Inflammatory macrophage (primary cell): ENCODE measurements at regions not wholly inside any gene's neighbourhood (a gene's known extent, or its start where the extent isn't known, plus 50 kb on each side); places are given as distances from the start of the nearest gene placed in this dataset.
"Not testable (repeated sequence)": the region's sequence is repeated elsewhere in the genome, so short reads cannot be mapped to it uniquely, and the experiment has no call there.

ENCODE experiments used
- DNase-seq, 2 donors: peaks; one replicate each; pipeline ENCODE4 v3.0.0-alpha.2; 2020 to 2022

DNA sequence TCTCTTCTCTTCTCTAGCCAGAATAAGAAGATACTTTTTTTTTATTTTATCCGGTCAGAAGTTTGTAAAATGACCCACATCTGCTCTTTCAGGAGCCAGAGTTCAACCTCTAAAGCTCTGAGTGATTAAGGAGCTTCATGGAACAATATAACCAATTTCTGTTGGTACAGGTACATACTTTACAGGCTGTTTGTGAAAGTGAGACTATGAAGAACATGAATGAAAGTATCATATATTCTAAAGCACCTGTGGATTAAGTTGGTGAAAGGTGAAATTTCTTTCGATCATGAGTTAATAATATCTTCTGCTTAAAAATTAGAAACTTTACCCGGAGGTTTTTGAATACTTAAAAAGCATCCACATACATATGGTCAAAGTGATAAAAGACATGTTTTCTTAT is 65.2 kb downstream of the DMRT2 start:
- DNase-seq: no peak

DNA sequence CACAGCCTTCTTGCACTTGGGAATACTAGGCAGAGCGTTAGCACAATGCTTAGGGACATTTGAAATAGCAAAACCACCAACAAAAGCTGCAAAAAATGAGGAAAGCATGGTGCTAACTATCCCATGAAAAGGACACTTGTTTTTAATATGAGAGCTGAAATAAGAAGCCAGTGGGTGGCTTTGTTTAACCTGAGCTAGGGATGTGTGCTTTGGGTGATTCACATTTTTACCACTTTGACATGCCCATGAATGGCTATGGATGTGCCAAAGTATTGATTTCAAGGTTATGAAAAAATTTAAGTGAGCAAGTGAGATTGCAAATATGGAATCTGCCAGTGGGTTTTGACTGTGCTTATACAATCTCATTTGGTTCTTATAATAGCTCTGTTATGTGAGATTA is 67.3 kb downstream of the DMRT2 start:
- DNase-seq: no peak

DNA sequence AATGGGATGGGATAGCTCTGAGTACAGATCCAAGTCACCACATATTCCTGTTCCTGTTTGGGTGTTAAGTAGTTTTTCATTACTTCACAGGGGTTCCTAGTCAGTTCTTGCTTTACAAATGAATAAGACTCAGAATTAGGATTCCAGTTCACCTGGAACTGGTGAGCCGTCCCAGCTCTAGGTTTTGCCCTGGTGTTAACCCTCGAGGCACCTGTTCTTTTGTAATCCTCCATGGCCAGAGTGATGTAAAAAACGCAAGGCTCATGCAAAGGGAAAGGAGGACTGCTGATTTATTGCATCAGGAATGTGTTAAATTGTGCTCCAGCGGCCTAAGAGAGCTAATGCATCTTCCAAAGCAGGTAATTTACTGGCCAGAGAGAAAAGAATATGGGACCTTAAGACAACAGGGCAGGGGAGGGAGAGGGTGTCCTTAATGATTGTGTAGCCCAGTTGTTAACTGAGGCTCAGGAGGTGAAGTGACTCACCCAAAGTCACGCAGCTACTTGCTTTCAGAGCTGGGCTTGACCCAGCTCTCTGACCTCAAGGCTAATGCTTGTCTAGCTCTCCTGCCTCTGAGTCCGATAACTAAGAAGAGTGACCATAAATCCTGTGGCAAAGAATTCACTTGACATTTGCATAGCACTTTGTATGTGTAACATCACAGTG is 70.5 kb downstream of the DMRT2 start:
- no peak for DNase-seq

DNA sequence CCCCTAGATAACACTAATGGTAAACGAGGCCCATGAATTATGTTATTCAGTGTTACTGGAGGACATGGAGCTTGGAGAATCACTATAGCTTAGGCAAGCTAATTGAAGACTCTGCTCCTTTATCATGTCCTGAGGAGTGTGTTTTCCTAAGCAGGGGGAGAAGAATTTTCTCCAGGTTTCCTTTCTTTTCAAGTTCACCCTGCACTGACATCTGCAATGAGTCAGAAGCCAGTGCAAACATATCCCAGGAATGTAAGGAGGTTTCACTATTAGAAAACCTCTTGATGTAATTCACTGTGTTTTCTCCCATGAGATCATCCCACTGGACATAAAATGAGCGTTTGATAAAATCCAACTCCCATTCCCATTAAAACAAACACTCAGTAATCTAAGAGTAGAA is 75.6 kb downstream of the DMRT2 start:
- DNase-seq: no peak

DNA sequence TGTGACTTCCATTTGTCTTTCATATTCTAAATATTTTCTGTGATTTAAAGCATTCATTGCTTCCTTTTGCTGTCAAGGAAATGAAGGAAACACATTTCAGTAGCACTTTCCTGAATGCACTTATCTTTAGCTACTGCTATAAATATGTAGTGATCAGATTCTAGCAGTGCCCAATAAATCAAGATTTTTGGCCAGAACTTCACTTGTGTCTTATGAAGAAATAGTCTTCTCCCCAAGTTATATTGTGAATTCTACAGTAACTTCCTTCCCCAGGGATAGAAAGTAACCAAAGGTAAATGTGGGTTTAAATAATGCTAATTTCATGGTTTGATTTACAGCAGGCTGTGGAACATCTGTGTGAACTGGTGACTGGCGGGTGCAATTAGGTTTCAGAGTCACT is 77.9 kb downstream of the DMRT2 start:
- DNase-seq: no peak

DNA sequence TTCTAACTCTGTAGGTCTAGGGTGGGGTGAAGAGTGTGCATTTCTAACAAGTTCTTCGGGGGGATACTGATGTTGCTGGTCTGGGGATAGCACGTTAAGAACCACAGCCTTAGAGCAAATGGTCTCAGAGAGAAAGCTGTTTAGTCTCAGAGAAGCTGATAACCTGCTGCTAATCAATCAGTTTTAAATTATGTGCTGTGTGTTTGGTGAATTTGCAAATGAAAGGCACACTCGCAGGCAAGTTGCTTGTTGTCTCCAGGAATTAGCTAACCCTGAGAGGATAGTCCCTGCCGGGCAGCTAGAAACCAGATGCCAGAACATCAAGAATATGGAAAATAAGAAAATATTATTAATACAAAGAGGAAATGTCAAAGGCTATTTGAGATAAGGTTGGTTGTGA is 79.2 kb downstream of the DMRT2 start:
- no peak for DNase-seq

DNA sequence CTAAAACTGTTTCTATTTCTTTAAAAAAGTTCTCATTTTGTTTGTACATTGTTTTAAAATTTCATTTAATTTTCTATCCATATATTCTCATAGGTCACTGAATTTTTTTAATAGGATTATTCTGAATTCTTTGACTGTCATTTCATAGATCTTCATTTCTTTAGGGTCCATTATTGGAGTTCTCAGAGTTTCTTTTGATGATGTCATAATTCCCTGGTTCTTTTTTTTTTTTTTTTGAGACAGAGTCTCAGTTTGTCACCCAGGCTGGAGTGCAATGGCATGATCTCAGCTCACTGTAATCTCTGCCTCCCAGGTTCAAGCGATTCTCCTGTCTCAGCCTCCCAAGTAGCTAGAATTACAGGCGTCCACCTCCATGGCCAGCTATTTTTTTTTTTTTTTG is 89.9 kb downstream of the DMRT2 start:
- no peak for DNase-seq

DNA sequence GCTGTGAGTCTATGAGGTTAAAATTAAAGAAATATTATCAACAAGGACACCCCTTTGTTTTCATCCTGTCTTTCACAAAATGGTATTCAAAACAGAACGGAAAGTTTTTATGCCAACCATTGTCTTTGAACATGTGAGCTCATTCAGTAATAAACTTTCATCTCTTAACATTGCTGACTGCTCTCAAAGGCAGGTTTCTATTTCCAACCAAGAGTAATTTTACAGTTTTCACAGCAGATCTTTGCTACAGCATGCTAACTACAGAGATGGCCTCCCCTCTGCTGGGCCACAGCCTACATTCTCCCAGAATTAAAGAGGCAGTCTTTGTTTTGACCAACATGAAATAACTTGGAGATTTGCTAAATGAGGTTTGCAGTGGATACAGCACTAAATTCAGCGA is 101.5 kb downstream of the DMRT2 start:
- DNase-seq: no peak

DNA sequence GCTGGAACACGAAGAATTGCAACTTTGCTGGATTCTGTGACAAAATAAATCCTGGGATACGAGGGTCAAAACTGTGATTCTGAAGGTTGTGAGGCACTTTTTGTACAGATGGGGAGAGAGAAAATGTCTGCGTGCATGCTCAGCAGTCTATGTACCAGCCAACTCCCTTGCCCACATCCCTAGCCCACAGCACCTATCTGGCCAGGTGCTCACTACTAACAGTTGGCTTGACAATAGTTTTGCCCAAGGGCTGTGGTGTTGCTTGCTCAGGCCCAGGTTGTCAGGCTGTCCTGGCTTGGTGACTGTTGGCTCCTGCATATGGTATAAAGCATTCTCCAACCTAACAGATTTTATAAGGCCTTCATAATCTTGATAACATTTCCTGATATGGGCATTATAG is 102.0 kb downstream of the DMRT2 start:
- no peak for DNase-seq

DNA sequence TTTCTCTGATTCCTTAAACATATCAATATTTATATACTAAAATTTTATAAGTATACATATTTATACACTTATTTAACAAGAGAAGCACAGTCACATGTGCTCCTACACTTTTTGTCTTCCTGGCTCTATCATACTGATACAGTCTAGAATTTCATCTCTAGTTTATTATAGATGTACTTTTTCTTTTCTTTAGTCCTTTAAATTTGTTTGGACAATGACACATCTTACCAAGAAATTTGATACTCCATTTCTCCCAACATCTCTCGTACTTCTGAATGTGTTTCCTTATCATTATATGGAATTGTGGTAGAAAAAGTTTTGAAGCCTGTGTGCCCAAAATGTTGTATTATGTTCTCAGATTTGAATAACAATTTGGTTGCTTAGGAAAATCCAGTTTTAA is 104.6 kb downstream of the DMRT2 start:
- DNase-seq: no peak

DNA sequence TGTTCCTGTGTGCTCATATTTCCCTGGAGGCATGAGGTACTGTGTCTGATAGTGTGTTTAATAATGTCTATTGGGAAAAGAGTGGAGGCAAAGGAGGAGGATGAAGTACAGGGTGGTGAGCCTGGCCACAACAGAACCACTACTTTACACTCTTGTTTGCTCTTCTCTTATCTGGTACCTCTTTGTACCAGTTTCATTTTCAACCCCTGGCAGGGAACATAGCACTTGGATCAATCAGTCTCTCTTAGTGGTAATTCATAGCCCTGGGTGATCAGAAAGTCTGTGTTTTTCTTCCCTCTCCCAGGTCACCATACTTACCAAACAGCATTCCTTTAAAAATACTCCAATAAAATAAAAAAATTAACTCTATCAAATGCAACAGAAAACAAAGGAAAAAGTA is 105.4 kb downstream of the DMRT2 start:
- no peak for DNase-seq

DNA sequence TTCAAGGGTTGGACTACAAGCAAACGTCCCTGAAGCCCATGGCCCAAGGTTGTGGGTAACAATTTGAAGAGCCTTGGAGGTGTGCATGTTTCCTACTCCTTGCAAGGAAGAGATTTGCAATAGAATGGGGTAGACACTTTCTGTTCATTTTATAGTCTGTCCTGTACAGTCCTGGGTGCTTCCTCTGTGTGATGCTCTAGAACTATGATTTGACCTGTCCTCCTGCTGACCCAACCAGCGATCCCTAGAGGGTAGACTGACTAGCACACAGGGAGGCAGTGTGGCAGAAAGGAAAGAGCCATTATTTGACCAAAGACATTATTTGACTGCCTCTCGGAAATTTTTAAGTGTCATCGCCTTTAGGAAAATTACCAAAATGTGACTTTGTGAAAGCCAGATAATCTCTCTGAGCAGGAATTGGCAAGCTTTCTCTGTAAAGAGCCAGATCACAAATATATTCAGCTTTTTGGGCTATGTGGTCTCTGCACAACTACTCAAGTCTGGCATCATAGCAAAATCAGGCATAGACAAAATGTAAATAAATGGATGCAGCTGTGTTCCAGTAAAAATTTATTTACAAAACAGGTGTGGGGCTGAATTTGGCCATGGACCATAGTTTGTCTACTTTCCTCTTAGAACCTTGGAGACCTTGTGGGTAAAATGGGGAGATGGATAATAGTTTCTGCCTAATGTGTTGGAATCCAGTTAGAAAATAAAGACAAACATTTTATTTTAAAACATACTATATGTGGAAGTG is 106.8 kb downstream of the DMRT2 start:
- no peak for DNase-seq

DNA sequence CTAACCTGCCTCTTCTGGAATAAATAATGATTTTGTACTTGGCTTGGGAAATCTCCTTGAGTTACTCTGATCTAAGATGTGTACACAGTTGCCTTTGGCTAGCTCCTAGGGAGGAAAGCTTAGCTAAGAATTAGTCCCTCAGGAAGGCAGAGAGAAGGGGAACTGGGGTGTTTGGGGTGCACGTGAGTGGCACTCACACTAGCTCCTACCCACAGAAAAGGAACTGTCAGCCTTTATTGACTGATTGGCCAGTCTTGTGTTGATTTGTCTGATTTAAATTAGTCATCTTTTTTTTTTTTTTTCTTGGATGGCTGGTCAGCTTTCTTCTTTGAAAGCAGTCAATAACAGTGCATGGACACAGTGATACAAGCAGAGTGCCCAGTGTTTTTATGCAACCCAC is 107.7 kb downstream of the DMRT2 start:
- no peak for DNase-seq

DNA sequence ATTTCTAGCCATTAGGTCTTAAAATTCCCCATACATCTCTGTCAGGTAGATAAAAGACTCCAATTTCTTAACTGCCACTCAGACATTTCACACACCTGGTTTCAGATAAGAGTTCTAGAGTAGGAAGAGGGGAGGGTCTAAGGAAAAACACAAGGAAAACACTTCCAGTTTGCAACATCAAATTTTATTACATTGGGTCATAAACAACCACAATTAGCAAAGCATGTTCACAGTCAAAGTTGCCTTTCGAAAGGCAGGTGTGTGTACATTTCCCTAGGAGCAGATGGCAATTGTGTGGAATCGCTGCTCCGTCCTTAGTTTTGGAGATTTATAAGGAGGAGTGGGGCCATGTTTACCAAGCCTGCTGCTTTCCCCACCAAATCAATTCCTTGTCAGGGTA is 120.8 kb downstream of the DMRT2 start:
- DNase-seq: no peak

DNA sequence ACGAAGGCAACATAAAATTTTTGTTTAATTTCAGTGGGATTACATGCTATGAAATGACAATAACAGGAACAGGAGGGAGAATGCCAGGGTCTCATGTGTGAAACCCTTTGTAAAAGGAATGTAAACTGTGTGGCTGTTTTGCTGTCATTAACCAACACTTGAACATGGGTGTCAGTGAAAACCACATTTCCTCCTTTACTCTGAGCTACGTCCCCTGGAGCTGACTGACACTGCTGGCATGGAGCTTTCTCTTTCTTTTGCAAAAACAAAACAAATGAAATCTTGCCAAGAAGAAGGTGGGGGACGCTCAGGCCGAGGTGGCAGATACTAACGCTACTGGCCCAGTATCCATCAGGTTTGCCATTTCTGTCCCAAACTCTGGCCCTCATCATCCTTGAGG is 121.4 kb downstream of the DMRT2 start:
- DNase-seq: no peak

DNA sequence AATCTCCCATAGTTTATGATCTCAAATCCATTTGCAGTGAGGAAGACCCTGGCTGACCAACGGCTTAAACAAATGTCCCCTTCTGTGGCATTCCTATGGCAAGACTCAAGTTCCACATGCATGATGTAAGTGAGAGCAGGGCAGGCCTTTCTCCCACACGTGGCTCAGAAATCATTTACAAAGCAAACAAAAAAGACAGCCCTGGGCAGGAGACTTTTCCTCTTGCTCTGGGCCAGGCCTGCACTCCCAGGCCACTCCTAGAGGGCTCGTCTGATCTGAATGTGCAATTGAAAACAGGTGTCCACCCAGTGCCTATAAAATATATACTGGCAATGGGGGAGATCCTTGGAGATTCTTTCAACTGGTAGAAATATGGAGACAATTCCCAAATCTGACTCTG is 123.1 kb downstream of the DMRT2 start:
- no peak for DNase-seq

DNA sequence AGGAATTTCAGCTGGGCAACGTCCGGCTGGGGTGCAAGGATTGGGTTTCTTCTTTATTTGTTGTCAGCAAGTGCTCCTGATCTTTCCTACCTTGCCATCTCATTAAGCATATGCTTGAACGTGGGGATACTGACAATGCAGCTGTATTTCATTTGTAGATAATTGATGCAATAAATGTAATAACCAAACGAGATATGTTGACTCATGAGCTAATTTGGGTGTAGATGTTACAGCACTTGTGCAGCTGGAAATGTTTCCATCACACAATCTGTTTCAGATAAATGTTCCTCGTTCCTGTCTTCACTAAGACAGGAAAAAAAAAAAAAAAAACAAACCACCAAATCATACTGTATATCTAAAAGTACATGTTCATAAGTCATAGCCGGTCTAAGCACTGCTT is 123.8 kb downstream of the DMRT2 start:
- no peak for DNase-seq

DNA sequence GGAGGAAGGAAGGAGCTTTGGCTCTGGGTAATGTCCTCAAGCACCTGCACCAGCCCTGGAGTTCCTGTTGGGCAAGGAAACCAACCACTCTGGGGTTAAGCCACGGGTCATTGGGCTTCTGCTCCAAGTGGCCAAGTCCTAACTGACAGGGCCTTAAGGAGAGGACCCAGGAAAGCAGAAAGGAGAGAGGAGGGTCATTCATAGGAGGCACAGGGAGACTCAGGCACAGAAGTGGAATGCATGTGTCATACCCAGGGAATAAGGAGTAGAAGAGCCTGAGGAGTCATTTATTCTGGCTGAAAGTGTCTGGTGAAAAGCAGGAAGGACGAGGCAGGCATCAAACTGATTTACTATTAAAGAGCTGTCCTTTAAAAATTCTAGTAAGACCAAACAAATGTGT is 129.2 kb downstream of the DMRT2 start:
- no peak for DNase-seq

DNA sequence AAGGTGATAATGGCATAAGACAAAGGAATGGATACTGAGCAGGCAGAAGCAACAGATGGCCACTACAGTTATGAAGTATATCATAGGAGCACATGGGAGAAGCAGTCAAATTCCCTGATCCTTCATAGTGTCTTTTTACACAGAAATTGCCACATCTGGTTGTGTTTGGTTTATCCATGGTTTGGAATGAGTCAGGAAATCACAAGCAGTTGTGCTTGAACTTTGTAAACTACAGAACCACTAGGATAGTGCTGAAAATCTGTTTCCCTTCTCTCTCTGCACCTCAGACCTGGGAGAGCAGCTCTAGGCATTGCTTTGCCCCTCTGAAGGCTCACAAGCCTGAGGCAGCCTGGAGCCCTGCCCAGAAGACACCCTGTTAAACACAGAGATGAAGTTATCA is 134.0 kb downstream of the DMRT2 start:
- DNase-seq: no peak

DNA sequence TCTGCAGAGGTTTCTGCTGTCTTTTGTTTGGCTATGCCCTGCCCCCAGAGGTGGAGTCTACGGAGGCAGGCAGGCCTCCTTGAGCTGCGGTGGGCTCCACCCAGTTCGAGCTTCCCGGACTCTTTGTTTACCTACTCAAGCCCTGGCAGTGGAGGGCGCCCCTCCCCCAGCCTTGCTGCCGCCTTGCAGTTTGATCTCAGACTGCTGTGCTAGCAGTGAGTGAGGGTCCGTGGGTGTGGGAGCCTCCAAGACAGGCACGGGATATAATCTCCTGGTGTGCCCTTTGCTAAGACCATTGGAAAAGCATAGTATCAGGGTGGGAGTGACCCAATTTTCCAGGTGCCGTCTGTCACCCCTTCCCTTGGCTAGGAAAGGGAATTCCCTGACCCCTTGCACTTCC is 137.0 kb downstream of the DMRT2 start:
- not testable (repeated sequence) for DNase-seq

DNA sequence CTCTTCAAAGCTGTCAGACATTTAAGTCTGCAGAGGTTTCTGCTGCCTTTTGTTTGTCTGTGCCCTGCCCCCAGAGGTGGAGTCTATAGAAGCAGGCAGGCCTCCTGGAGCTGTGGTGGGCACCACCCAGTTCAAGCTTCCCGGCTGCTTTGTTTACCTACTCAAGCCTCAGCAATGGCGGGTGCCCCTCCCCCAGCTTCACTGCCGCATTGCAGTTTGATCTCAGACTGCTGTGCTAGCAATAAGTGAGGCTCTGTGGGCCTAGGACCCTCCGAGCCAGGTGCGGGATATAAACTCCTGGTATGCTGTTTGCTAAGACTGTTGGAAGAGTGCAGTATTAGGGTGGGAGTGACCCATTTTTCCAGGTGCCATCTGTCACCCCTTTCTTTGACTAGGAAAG is 145.5 kb downstream of the DMRT2 start:
- DNase-seq: not testable (repeated sequence)

DNA sequence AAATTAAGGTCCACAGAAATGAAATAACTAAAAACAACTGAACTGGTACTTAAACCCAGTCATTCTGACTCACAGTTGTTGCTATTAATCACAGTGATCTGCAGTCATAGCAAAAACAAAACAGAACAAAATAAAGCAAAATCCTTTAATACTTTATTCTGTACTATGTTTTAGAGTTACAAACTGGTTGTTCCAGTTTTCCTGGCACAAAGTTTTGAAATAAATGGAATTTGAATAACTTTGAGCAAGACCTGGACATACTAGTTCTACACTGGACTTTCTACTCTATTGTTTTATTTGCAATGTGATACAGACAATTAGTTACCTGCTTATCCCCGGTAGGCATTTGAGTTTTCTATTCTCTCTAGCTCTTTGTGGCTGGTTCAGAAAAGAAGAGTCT is 147.9 kb downstream of the DMRT2 start:
- DNase-seq: no peak

DNA sequence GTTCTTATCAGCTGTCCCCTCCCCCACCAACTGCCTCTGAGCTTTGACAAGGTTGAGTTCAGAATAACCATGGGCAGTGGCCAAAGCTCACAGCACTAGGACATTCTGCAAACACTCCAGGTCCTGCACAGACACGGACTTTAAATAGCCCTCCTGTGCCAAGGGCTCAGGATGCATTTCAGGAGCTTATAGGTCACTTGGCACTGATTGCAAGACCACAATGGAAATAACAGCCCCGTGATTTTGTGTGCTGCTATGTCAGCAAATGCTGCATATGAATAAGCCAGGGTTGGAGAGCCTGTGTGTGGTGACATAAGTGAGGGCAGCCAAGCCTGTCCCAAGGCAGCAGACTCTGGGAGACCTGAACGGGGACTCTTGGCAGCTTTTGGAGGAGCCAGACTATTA is 150.7 kb downstream of the DMRT2 start:
- DNase-seq: no peak

DNA sequence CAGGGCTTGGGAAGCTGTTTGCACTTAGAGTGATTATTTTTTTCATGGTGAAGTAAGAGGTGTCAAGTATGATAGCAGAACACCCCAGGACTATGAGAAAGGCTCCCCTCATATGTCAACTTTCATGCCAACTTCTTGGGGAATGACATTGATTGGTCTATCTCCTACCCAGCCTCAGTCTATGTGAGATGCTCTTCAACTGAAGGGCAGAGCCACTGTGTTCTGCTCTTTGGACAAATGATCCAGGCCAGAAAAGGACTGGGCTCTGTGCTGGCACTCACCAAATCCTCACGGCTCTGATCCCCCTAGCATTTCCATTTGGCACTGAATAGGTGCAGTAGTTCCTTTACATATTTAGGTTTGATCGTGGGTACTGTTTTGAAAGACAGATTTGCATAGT is 151.1 kb downstream of the DMRT2 start:
- DNase-seq: no peak

DNA sequence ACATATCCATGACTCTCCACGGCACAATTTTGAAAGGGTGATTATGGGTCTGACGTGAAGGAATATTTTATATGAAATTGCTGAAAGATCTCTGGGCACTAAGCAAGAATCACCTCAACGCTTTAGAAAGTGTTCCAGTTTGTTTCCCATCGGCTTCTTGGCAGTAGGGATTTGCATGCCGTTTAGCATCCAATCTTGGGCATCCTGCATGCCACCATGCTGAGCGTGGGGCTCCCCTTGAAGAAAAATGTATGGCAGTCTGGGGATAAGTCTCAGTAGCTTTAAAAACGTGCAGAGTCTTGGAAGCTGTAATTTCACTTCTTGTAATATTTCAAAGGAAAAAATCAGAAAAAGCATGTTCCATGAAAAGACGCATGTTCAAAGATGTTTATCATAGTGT is 151.7 kb downstream of the DMRT2 start:
- DNase-seq: no peak
